ENCODE measurements at regions not wholly inside any gene's neighbourhood (a gene's known extent, or its start where the extent isn't known, plus 50 kb on each side); places are given as distances from the start of the nearest gene placed in this dataset.

- intact Hi-C loops (cut with DNase I), result loop anchor here (5.0 kb wide), 1 partner anchor 69 kb away; no protein-coding TSS in a partner anchor
- Histone ChIP-seq H3K27ac (no peak overlapping the region), H3K27me3 (no peaks in the 10 kb centered on the region), H3K36me3 (no peaks in the 10 kb centered on the region), H3K4me3 (no peak overlapping the region), H3K4me1 (no peaks in the 10 kb centered on the region), H3K9ac (ENCODE audit: low read depth in 2 of 2, low read length in 2 of 2) (no peak overlapping the region), H3K9me3 (no peaks in the 10 kb centered on the region)
- DNase-seq, result no peak
- TF ChIP-seq CTCF (IDR thresholded peaks at IDR 0.05), result no peak
These were observed 202.2 kb downstream of the AEBP2 start for GRCh38 chr12:19641235-19642080.

- H3K9ac ChIP-seq (ENCODE audit: low read depth in 2 of 2, low read length in 2 of 2), result no peak overlapping the region
- H3K4me1 ChIP-seq, result no peaks in the 10 kb centered on the region
- no peak for TF ChIP-seq CTCF (IDR thresholded peaks at IDR 0.05)
- H3K9me3 ChIP-seq, result no peaks in the 10 kb centered on the region
- intact Hi-C loops (cut with DNase I), result loop anchor here (5.0 kb wide), 1 partner anchor 70 kb away; no protein-coding TSS in a partner anchor
- DNase-seq, result no peak
- no peak overlapping the region for H3K27ac ChIP-seq
- no peaks in the 10 kb centered on the region for H3K36me3 ChIP-seq
- H3K4me3 ChIP-seq, result no peak overlapping the region
- no peaks in the 10 kb centered on the region for H3K27me3 ChIP-seq
These were observed 203.1 kb downstream of the AEBP2 start for GRCh38 chr12:19642345-19642744.

GRCh38 chr12:19643635-19644034 is 204.3 kb downstream of the AEBP2 start:
- no peak for DNase-seq
- TF ChIP-seq CTCF (IDR thresholded peaks at IDR 0.05), result no peak
- no peaks in the 10 kb centered on the region for H3K36me3 ChIP-seq
- intact Hi-C loops (cut with DNase I), result loop anchor here (5.0 kb wide), 1 partner anchor 71 kb away; no protein-coding TSS in a partner anchor
- H3K4me1 ChIP-seq, result no peaks in the 10 kb centered on the region
- no peak overlapping the region for H3K9ac ChIP-seq (ENCODE audit: low read depth in 2 of 2, low read length in 2 of 2)
- H3K27me3 ChIP-seq, result no peaks in the 10 kb centered on the region
- no peak overlapping the region for H3K27ac ChIP-seq
- no peak overlapping the region for H3K4me3 ChIP-seq
- no peaks in the 10 kb centered on the region for H3K9me3 ChIP-seq

- Histone ChIP-seq H3K4me1 (no peaks in the 10 kb centered on the region), H3K27me3 (no peaks in the 10 kb centered on the region), H3K4me3 (no peak overlapping the region), H3K9me3 (no peaks in the 10 kb centered on the region), H3K9ac (ENCODE audit: low read depth in 2 of 2, low read length in 2 of 2) (no peak overlapping the region), H3K36me3 (no peaks in the 10 kb centered on the region), H3K27ac (no peak overlapping the region)
- TF ChIP-seq CTCF (IDR thresholded peaks at IDR 0.05), result no peak
- intact Hi-C loops (cut with DNase I), result loop anchor here (5.0 kb wide), 1 partner anchor 72 kb away; no protein-coding TSS in a partner anchor
- DNase-seq, result no peak
These were observed 205.3 kb downstream of the AEBP2 start for GRCh38 chr12:19644571-19644970.

GRCh38 chr12:19645823-19646222 is 206.5 kb downstream of the AEBP2 start:
- DNase-seq, result no peak
- Histone ChIP-seq H3K4me3 (no peak overlapping the region), H3K27ac (no peak overlapping the region), H3K36me3 (no peaks in the 10 kb centered on the region), H3K27me3 (no peaks in the 10 kb centered on the region), H3K9me3 (no peaks in the 10 kb centered on the region), H3K9ac (ENCODE audit: low read depth in 2 of 2, low read length in 2 of 2) (no peak overlapping the region), H3K4me1 (no peaks in the 10 kb centered on the region)
- no peak for TF ChIP-seq CTCF (IDR thresholded peaks at IDR 0.05)
- intact Hi-C loops (cut with DNase I), result no loop called here

All from colonic mucosa (tissue), 4 donors.